Natural killer cell treated with Interleukin-12 subunit alpha and Interleukin-12 subunit beta and Interleukin-15 and Interleukin-18, amount 100 ng/mL, for 72 hours (primary cell): ENCODE measurements at regions not wholly inside any gene's neighbourhood (a gene's known extent, or its start where the extent isn't known, plus 50 kb on each side); places are given as distances from the start of the nearest gene placed in this dataset.

Experiments
- ATAC-seq, 2 donors: fragments of 150-1000 bp; cut with Tn5 transposase in 1 of 2; sonication (Bioruptor Pico), chemical (Tn5 transposase) in 1 of 2; 2 replicates each; pipeline ENCODE4 v1.10.0; 2021
- DNase-seq: peaks from one replicate; pipeline ENCODE4 v3.0.0; 2022; ENCODE audit warnings: low spot score
- H3K27ac Mint-ChIP-seq, 2 donors: 1 replicate in 1 of 2; 2 replicates in 1 of 2; pipeline ENCODE4 v1.8.0; 2022; ENCODE audit warnings: mixed read lengths in 2 of 2, mild to moderate bottlenecking in 1 of 2, moderate library complexity in 1 of 2
- H3K27me3 Mint-ChIP-seq, 2 donors: 1 replicate in 1 of 2; 2 replicates in 1 of 2; pipeline ENCODE4 v1.8.0; 2022; ENCODE audit warnings: mixed read lengths in 2 of 2
- H3K36me3 Mint-ChIP-seq: one replicate; pipeline ENCODE4 v1.8.0; 2022; ENCODE audit warnings: mixed read lengths
- H3K4me1 Mint-ChIP-seq, 2 donors: 1 replicate in 1 of 2; 2 replicates in 1 of 2; pipeline ENCODE4 v1.8.0; 2022; ENCODE audit warnings: low read depth in 2 of 2, mixed read lengths in 2 of 2, mild to moderate bottlenecking in 1 of 2
- H3K4me3 Mint-ChIP-seq: one replicate; pipeline ENCODE4 v1.8.0; 2022; ENCODE audit warnings: mixed read lengths
- H3K9me3 Mint-ChIP-seq: 2 replicates; pipeline ENCODE4 v1.8.0; 2022; ENCODE audit warnings: mixed read lengths

- Mint-ChIP-seq H3K4me1 (peaks cover 17 to 23% of the 10 kb centered on the region in 2 donors), H3K36me3 (no peaks in the 10 kb centered on the region), H3K27me3 (peaks cover 13 to 28% of the 10 kb centered on the region in 2 donors), H3K27ac (peak overlapping the region; percentile 17 to 59), H3K4me3 (peak overlapping the region; percentile 52), H3K9me3 (no peaks in the 10 kb centered on the region)
- DNase-seq: peak; percentile 74
- peak; percentile 87 to 91 for ATAC-seq
Observed at GRCh38 chr15:39084674-39085530, 496.0 kb upstream of the THBS1 start.

- Mint-ChIP-seq H3K4me3 (no peak overlapping the region), H3K4me1 (peaks cover 17 to 23% of the 10 kb centered on the region in 2 donors), H3K9me3 (no peaks in the 10 kb centered on the region), H3K27ac (no peak overlapping the region), H3K36me3 (no peaks in the 10 kb centered on the region), H3K27me3 (peaks cover 19 to 37% of the 10 kb centered on the region in 2 donors)
- no peak for DNase-seq
- no peak for ATAC-seq
Observed at GRCh38 chr15:39086641-39087040, 494.2 kb upstream of the THBS1 start.

- H3K27ac Mint-ChIP-seq: no peak overlapping the region
- no peaks in the 10 kb centered on the region for H3K36me3 Mint-ChIP-seq
- DNase-seq: no peak
- peaks cover 17 to 19% of the 10 kb centered on the region in 2 donors for H3K4me1 Mint-ChIP-seq
- H3K4me3 Mint-ChIP-seq: no peak overlapping the region
- ATAC-seq: no peak
- peaks cover 19 to 37% of the 10 kb centered on the region in 2 donors for H3K27me3 Mint-ChIP-seq
- H3K9me3 Mint-ChIP-seq: no peaks in the 10 kb centered on the region
Observed at GRCh38 chr15:39088156-39088555, 492.7 kb upstream of the THBS1 start.

GRCh38 chr15:39092354-39092753 lies 488.5 kb upstream of the THBS1 start:
- Mint-ChIP-seq H3K36me3 (no peaks in the 10 kb centered on the region), H3K4me3 (no peak overlapping the region), H3K27ac (no peak overlapping the region), H3K9me3 (no peaks in the 10 kb centered on the region), H3K27me3 (peaks cover 23% of the 10 kb centered on the region in 2 donors), H3K4me1 (no peaks in the 10 kb centered on the region)
- ATAC-seq (peak in 1 of 2 donors; percentile 24), DNase-seq (no peak)

GRCh38 chr15:39092761-39093160 lies 488.1 kb upstream of the THBS1 start:
- DNase-seq: no peak
- ATAC-seq: peak in 1 of 2 donors; percentile 45
- peaks cover 23 to 25% of the 10 kb centered on the region in 2 donors for H3K27me3 Mint-ChIP-seq
- H3K27ac Mint-ChIP-seq: no peak overlapping the region
- H3K36me3 Mint-ChIP-seq: no peaks in the 10 kb centered on the region
- no peaks in the 10 kb centered on the region for H3K9me3 Mint-ChIP-seq
- H3K4me3 Mint-ChIP-seq: no peak overlapping the region
- H3K4me1 Mint-ChIP-seq: no peaks in the 10 kb centered on the region

GRCh38 chr15:39094116-39094515 lies 486.8 kb upstream of the THBS1 start:
- no peak for DNase-seq
- Mint-ChIP-seq H3K4me3 (no peak overlapping the region), H3K9me3 (no peaks in the 10 kb centered on the region), H3K36me3 (no peaks in the 10 kb centered on the region), H3K27me3 (peaks cover 23 to 30% of the 10 kb centered on the region in 2 donors), H3K27ac (no peak overlapping the region), H3K4me1 (no peaks in the 10 kb centered on the region)
- ATAC-seq: no peak

- peaks cover 15 to 28% of the 10 kb centered on the region in 2 donors for H3K27me3 Mint-ChIP-seq
- no peaks in the 10 kb centered on the region for H3K4me1 Mint-ChIP-seq
- ATAC-seq (no peak), DNase-seq (no peak)
- no peaks in the 10 kb centered on the region for H3K9me3 Mint-ChIP-seq
- no peak overlapping the region for H3K27ac Mint-ChIP-seq
- H3K4me3 Mint-ChIP-seq: no peak overlapping the region
- H3K36me3 Mint-ChIP-seq: no peaks in the 10 kb centered on the region
Observed at GRCh38 chr15:39095218-39095879, 485.5 kb upstream of the THBS1 start.

- H3K4me3 Mint-ChIP-seq: no peak overlapping the region
- no peaks in the 10 kb centered on the region for H3K9me3 Mint-ChIP-seq
- peaks cover 18 to 29% of the 10 kb centered on the region in 2 donors for H3K27me3 Mint-ChIP-seq
- H3K36me3 Mint-ChIP-seq: no peaks in the 10 kb centered on the region
- H3K27ac Mint-ChIP-seq: no peak overlapping the region
- no peak for DNase-seq
- no peaks in the 10 kb centered on the region for H3K4me1 Mint-ChIP-seq
- ATAC-seq: peak; percentile 57 to 67
Observed at GRCh38 chr15:39096608-39097205, 484.2 kb upstream of the THBS1 start.

- no peak for DNase-seq
- H3K9me3 Mint-ChIP-seq: no peaks in the 10 kb centered on the region
- no peaks in the 10 kb centered on the region for H3K4me1 Mint-ChIP-seq
- H3K27me3 Mint-ChIP-seq: peaks cover 33 to 36% of the 10 kb centered on the region in 2 donors
- no peak for ATAC-seq
- no peak overlapping the region for H3K4me3 Mint-ChIP-seq
- no peak overlapping the region for H3K27ac Mint-ChIP-seq
- no peaks in the 10 kb centered on the region for H3K36me3 Mint-ChIP-seq
Observed at GRCh38 chr15:39099524-39099923, 481.4 kb upstream of the THBS1 start.

GRCh38 chr15:39100106-39100660 lies 480.7 kb upstream of the THBS1 start:
- no peak overlapping the region for H3K27ac Mint-ChIP-seq
- no peak overlapping the region for H3K4me3 Mint-ChIP-seq
- DNase-seq (no peak), ATAC-seq (no peak)
- H3K36me3 Mint-ChIP-seq: no peaks in the 10 kb centered on the region
- H3K9me3 Mint-ChIP-seq: no peaks in the 10 kb centered on the region
- peaks cover 35% of the 10 kb centered on the region in 2 donors for H3K27me3 Mint-ChIP-seq
- no peaks in the 10 kb centered on the region for H3K4me1 Mint-ChIP-seq

GRCh38 chr15:39102431-39102830 lies 478.4 kb upstream of the THBS1 start:
- peaks cover 40 to 53% of the 10 kb centered on the region in 2 donors for H3K27me3 Mint-ChIP-seq
- H3K27ac Mint-ChIP-seq: no peak overlapping the region
- H3K4me1 Mint-ChIP-seq: no peaks in the 10 kb centered on the region
- ATAC-seq (no peak), DNase-seq (no peak)
- H3K4me3 Mint-ChIP-seq: no peak overlapping the region
- H3K36me3 Mint-ChIP-seq: no peaks in the 10 kb centered on the region
- H3K9me3 Mint-ChIP-seq: no peaks in the 10 kb centered on the region

- Mint-ChIP-seq H3K4me1 (no peaks in the 10 kb centered on the region), H3K27ac (no peak overlapping the region), H3K4me3 (no peak overlapping the region), H3K27me3 (peaks cover 31 to 41% of the 10 kb centered on the region in 2 donors), H3K36me3 (no peaks in the 10 kb centered on the region), H3K9me3 (no peaks in the 10 kb centered on the region)
- no peak for ATAC-seq
- DNase-seq: no peak
Observed at GRCh38 chr15:39106950-39107349, 473.9 kb upstream of the THBS1 start.

- DNase-seq: no peak
- peaks cover 28 to 39% of the 10 kb centered on the region in 2 donors for H3K27me3 Mint-ChIP-seq
- H3K27ac Mint-ChIP-seq: no peak overlapping the region
- H3K36me3 Mint-ChIP-seq: no peaks in the 10 kb centered on the region
- no peak for ATAC-seq
- H3K9me3 Mint-ChIP-seq: no peaks in the 10 kb centered on the region
- no peaks in the 10 kb centered on the region for H3K4me1 Mint-ChIP-seq
- no peak overlapping the region for H3K4me3 Mint-ChIP-seq
Observed at GRCh38 chr15:39108021-39108420, 472.9 kb upstream of the THBS1 start.

GRCh38 chr15:39110336-39110735 lies 470.5 kb upstream of the THBS1 start:
- H3K4me1 Mint-ChIP-seq: no peaks in the 10 kb centered on the region
- H3K27ac Mint-ChIP-seq: no peak overlapping the region
- H3K36me3 Mint-ChIP-seq: peaks cover 6% of the 10 kb centered on the region
- H3K9me3 Mint-ChIP-seq: no peaks in the 10 kb centered on the region
- H3K27me3 Mint-ChIP-seq: peaks cover 29 to 39% of the 10 kb centered on the region in 2 donors
- DNase-seq (no peak), ATAC-seq (no peak)
- H3K4me3 Mint-ChIP-seq: no peak overlapping the region
